Ovary (tissue), 7 donors: ENCODE measurements at regions not wholly inside any gene's neighbourhood (a gene's known extent, or its start where the extent isn't known, plus 50 kb on each side); places are given as distances from the start of the nearest gene placed in this dataset.

Experiments used
- DNase-seq, 5 donors: peaks; one replicate each; pipeline ENCODE4 v3.0.0-alpha.2; 2019 to 2020
- H3K27ac ChIP-seq, 2 donors: fragments of 200-600 bp; one replicate each; pipeline versions ENCODE4 v1.5.1 to v1.8.0; 2019 to 2022
- H3K27me3 ChIP-seq: fragments of 200-600 bp; one replicate; pipeline ENCODE4 v1.8.0; 2022
- H3K36me3 ChIP-seq: fragments of 200-600 bp; sonication (generic); one replicate; pipeline ENCODE4 v1.5.1; 2019
- H3K4me1 ChIP-seq: one replicate; pipeline ENCODE4 v1.8.1; 2013; ENCODE audit warnings: mild to moderate bottlenecking, moderate library complexity; ENCODE audit not compliant: insufficient read depth
- H3K4me3 ChIP-seq: fragments of 200-600 bp; sonication (generic); one replicate; pipeline ENCODE4 v1.5.1; 2017
- H3K9me3 ChIP-seq, 2 donors: fragments of 200-600 bp in 1 of 2; sonication (generic) in 1 of 2; one replicate each; pipeline versions ENCODE4 v1.5.1 to v1.8.1; 2013 to 2019; ENCODE audit warnings: mild to moderate bottlenecking in 1 of 2, moderate library complexity in 1 of 2
- CTCF ChIP-seq, 3 donors: fragments of 450-650 bp in 2 of 3; fragments of 200-600 bp in 1 of 3; IDR thresholded peaks; one replicate each; pipeline versions ENCODE4 v1.5.1 to v1.8.0; 2016 to 2022; ENCODE audit warnings: antibody characterized with exemption in 3 of 3, mild to moderate bottlenecking in 1 of 3
- EP300 ChIP-seq: sonication (generic); formaldehyde crosslinking; IDR thresholded peaks from one replicate; pipeline ENCODE4 v1.6.1; 2017; ENCODE audit warnings: antibody characterized with exemption
- POLR2A ChIP-seq: fragments of 450-650 bp; IDR thresholded peaks from one replicate; pipeline ENCODE4 v1.6.1; 2017; ENCODE audit warnings: antibody characterized with exemption, mild to moderate bottlenecking, moderate library complexity
- WGBS, 3 donors: extraction: QIAGEN DNeasy Blood & Tissue Kit in 1 of 3; methylation state at CpG; one replicate each; pipeline versions ENCODE4 v1.1.5 to v1.1.7; 2013 to 2017; 5-methylcytosine and 5-hydroxymethylcytosine counted together
- intact Hi-C, 4 donors: fragments of 100-400 bp; cut with DNase I; formaldehyde crosslinking; loops; one replicate each; pipeline versions ENCODE4 v1.11.0 to v1.15.1; 2022 to 2023
- donor health status: DM: no; HTN: no; CAD: no; lungs with moderate emphysema.
- donor health status: DM: no; HTN: no; CAD: no.
- donor health status: Bipolar disorder and iron deficiency.
- donor health status: DM: no; HTN: no; CAD: no.
- donor health status: DM: yes; HTN: yes; CAD: no.

GRCh38 chr10:33817605-33818004 lies 483.1 kb upstream of the NRP1 start:
- intact Hi-C loops, result no loop called here
- H3K4me1 ChIP-seq, result no peaks in the 10 kb centered on the region
- WGBS, 3 donors, result 68 to 76% (median 69%) methylated on average over 3 of the region's 3 CpGs
- no peaks in the 10 kb centered on the region for H3K36me3 ChIP-seq
- no peaks in the 10 kb centered on the region for H3K9me3 ChIP-seq
- no peak for DNase-seq
- H3K27me3 ChIP-seq, result no peaks in the 10 kb centered on the region
- no peak overlapping the region for H3K27ac ChIP-seq
- TF ChIP-seq POLR2A (no peak), EP300 (no peak), CTCF (IDR thresholded peaks at IDR 0.05) (no peak)
- no peak overlapping the region for H3K4me3 ChIP-seq

- TF ChIP-seq CTCF (IDR thresholded peaks at IDR 0.05) (no peak), EP300 (no peak), POLR2A (no peak)
- WGBS, 3 donors, result 96% methylated on average over 4 of the region's 4 CpGs
- intact Hi-C loops, result no loop called here
Measured at GRCh38 chr10:33815776-33816175, 481.3 kb upstream of the NRP1 start.

GRCh38 chr10:33813871-33814270 lies 479.4 kb upstream of the NRP1 start:
- Histone ChIP-seq H3K36me3 (no peaks in the 10 kb centered on the region), H3K9me3 (no peaks in the 10 kb centered on the region), H3K4me3 (no peak overlapping the region), H3K4me1 (peaks cover 6% of the 10 kb centered on the region), H3K27me3 (no peaks in the 10 kb centered on the region), H3K27ac (no peak overlapping the region)
- DNase-seq, result no peak
- TF ChIP-seq POLR2A (no peak), EP300 (no peak), CTCF (IDR thresholded peaks at IDR 0.05) (no peak)
- WGBS, 3 donors, result 74 to 78% (median 75%) methylated on average over 3 of the region's 3 CpGs
- intact Hi-C loops, result no loop called here

More at GRCh38 chr10:33815776-33816175, 481.3 kb upstream of the NRP1 start:
- Histone ChIP-seq H3K27me3 (no peaks in the 10 kb centered on the region), H3K4me1 (peaks cover 6% of the 10 kb centered on the region), H3K4me3 (no peak overlapping the region), H3K36me3 (no peaks in the 10 kb centered on the region), H3K27ac (no peak overlapping the region), H3K9me3 (no peaks in the 10 kb centered on the region)
- DNase-seq, result no peak

GRCh38 chr10:33813415-33813814 lies 478.9 kb upstream of the NRP1 start:
- intact Hi-C loops, result no loop called here
- H3K9me3 ChIP-seq, result no peaks in the 10 kb centered on the region
- peaks cover 6% of the 10 kb centered on the region for H3K4me1 ChIP-seq
- no peak overlapping the region for H3K27ac ChIP-seq
- 96 to 98% (median 98%) methylated on average over 2 of the region's 2 CpGs for WGBS, 3 donors
- no peak for TF ChIP-seq CTCF (IDR thresholded peaks at IDR 0.05)
- no peak for TF ChIP-seq POLR2A
- no peak for TF ChIP-seq EP300
- no peak for DNase-seq
- H3K27me3 ChIP-seq, result no peaks in the 10 kb centered on the region
- no peak overlapping the region for H3K4me3 ChIP-seq
- H3K36me3 ChIP-seq, result no peaks in the 10 kb centered on the region

GRCh38 chr10:33812586-33812985 lies 478.1 kb upstream of the NRP1 start:
- Histone ChIP-seq H3K27ac (no peak overlapping the region), H3K36me3 (no peaks in the 10 kb centered on the region)

More at GRCh38 chr10:33812586-33812985, 478.1 kb upstream of the NRP1 start:
- WGBS, 3 donors, result 84 to 95% (median 92%) methylated on average over 2 of the region's 2 CpGs
- DNase-seq, result no peak
- no peaks in the 10 kb centered on the region for H3K27me3 ChIP-seq
- no peak for TF ChIP-seq POLR2A
- no peak for TF ChIP-seq CTCF (IDR thresholded peaks at IDR 0.05)
- TF ChIP-seq EP300, result no peak
- no peaks in the 10 kb centered on the region for H3K9me3 ChIP-seq
- intact Hi-C loops, result no loop called here
- peaks cover 6% of the 10 kb centered on the region for H3K4me1 ChIP-seq
- no peak overlapping the region for H3K4me3 ChIP-seq
